CD4-positive, alpha-beta T cell (primary cell): ENCODE measurements at regions not wholly inside any gene's neighbourhood (a gene's known extent, or its start where the extent isn't known, plus 50 kb on each side); places are given as distances from the start of the nearest gene placed in this dataset.

ENCODE experiments used
- ATAC-seq: fragments of 200-7000 bp; cut with Tn5 transposase; one replicate; pipeline ENCODE4 v1.10.0; 2022; ENCODE audit warnings: mild to moderate bottlenecking; ENCODE audit not compliant: poor library complexity
- CTCF ChIA-PET: fragments of 350-600 bp; sonication (Branson Sonifier 250); formaldehyde crosslinking; loops from one replicate; lab custom pipeline; 2021; ENCODE audit warnings: antibody characterized with exemption, inconsistent platforms; lab: Charles Lee
- POLR2A ChIA-PET: fragments of 350-600 bp; sonication (Branson Sonifier 250); formaldehyde crosslinking; loops from one replicate; lab custom pipeline; 2021; ENCODE audit warnings: antibody characterized with exemption, inconsistent platforms; lab: Charles Lee
- DNase-seq, 14 experiments: peaks; one replicate each; pipeline ENCODE4 v3.0.0-alpha.2; 2013 to 2020; ENCODE audit warnings: mixed read lengths in 2 of 14
- H3K27ac ChIP-seq, 2 donors: one replicate each; pipeline versions ENCODE4 v1.5.1 to v1.7.0; 2013; ENCODE audit warnings: low read length in 2 of 2, low read depth in 1 of 2, mild to moderate bottlenecking in 1 of 2
- H3K27me3 ChIP-seq, 2 experiments: 1 replicate in 1 of 2; 2 replicates in 1 of 2; pipeline versions ENCODE4 v1.6.1 to v1.7.0; 2013; ENCODE audit warnings: low read length in 2 of 2, control low read depth in 1 of 2, mild to moderate bottlenecking in 1 of 2, moderate library complexity in 1 of 2; ENCODE audit not compliant: insufficient read depth in 2 of 2, control insufficient read depth in 1 of 2
- H3K36me3 ChIP-seq: one replicate; pipeline ENCODE4 v1.6.1; 2013; ENCODE audit warnings: low read length, control low read depth; ENCODE audit not compliant: insufficient read depth
- H3K4me1 ChIP-seq: one replicate; pipeline ENCODE4 v1.6.1; 2013; ENCODE audit warnings: low read length, control low read depth; ENCODE audit not compliant: insufficient read depth
- H3K4me3 ChIP-seq: one replicate; pipeline ENCODE4 v1.5.1; 2013; ENCODE audit warnings: mild to moderate bottlenecking, low read length, moderate library complexity
- H3K9me3 ChIP-seq, 2 experiments: 1 replicate in 1 of 2; 2 replicates in 1 of 2; pipeline versions ENCODE4 v1.6.1 to v1.7.0; 2013; ENCODE audit warnings: low read length in 2 of 2, mild to moderate bottlenecking in 2 of 2, control low read depth in 1 of 2, moderate library complexity in 1 of 2; ENCODE audit not compliant: control insufficient read depth in 1 of 2, insufficient read depth in 1 of 2
- H3K27ac Mint-ChIP-seq: one replicate; pipeline ENCODE4 v1.8.0; 2020; ENCODE audit warnings: mixed read lengths
- H3K27me3 Mint-ChIP-seq: one replicate; pipeline ENCODE4 v1.8.0; 2021; ENCODE audit warnings: mixed read lengths
- H3K36me3 Mint-ChIP-seq: one replicate; pipeline ENCODE4 v1.8.0; 2021; ENCODE audit warnings: low read depth, mixed read lengths
- H3K4me1 Mint-ChIP-seq: one replicate; pipeline ENCODE4 v1.8.0; 2021; ENCODE audit warnings: low read depth, mixed read lengths
- H3K4me3 Mint-ChIP-seq: one replicate; pipeline ENCODE4 v1.8.0; 2020; ENCODE audit warnings: mild to moderate bottlenecking, mixed read lengths
- H3K9me3 Mint-ChIP-seq: one replicate; pipeline ENCODE4 v1.8.0; 2020; ENCODE audit warnings: mixed read lengths
- intact Hi-C, 2 experiments: fragments of 100-400 bp; cut with DNase I in 1 of 2; cut with micrococcal nuclease in 1 of 2; formaldehyde crosslinking; loops; one replicate each; pipeline versions ENCODE4 v1.15.1 to v1.9.0; 2023 to 2025; cut with DNase I, micrococcal nuclease
- TF ChIP-seq, protein P1 (sequence below): fragments of 200-600 bp; IDR thresholded peaks from one replicate; pipeline ENCODE4 v1.8.0; 2022; ENCODE audit warnings: antibody characterized with exemption, mild to moderate bottlenecking

DNA sequence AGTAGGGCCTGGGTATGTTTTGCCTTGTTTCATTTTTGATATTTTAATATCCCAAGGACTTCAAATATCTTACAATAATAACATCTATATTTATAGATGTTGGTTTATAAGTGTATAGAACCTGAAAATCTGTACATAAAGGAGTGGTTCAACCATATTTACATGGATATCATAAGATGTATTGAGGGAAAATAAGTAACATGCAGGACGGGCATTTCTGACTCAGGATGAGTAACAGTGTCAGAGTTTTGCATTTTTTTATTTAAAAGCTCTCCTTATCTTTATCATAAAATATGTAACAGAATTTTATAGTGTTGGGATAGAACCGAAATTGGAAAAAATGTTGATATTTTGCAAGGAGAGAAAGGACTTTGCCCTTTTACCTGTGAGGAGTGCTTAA lies 1438.7 kb downstream of the REEP3 start:
- DNase-seq (no peak), ATAC-seq (no peak)
- ChIA-PET CTCF (no interaction called here), POLR2A (no interaction called here)
- Mint-ChIP-seq H3K9me3 (peaks cover 9% of the 10 kb centered on the region), H3K36me3 (no peaks in the 10 kb centered on the region), H3K27ac (no peak overlapping the region), H3K27me3 (no peaks in the 10 kb centered on the region), H3K4me1 (no peaks in the 10 kb centered on the region), H3K4me3 (no peak overlapping the region)
- H3K36me3 ChIP-seq = no peaks in the 10 kb centered on the region
- TF ChIP-seq, protein P1, sequence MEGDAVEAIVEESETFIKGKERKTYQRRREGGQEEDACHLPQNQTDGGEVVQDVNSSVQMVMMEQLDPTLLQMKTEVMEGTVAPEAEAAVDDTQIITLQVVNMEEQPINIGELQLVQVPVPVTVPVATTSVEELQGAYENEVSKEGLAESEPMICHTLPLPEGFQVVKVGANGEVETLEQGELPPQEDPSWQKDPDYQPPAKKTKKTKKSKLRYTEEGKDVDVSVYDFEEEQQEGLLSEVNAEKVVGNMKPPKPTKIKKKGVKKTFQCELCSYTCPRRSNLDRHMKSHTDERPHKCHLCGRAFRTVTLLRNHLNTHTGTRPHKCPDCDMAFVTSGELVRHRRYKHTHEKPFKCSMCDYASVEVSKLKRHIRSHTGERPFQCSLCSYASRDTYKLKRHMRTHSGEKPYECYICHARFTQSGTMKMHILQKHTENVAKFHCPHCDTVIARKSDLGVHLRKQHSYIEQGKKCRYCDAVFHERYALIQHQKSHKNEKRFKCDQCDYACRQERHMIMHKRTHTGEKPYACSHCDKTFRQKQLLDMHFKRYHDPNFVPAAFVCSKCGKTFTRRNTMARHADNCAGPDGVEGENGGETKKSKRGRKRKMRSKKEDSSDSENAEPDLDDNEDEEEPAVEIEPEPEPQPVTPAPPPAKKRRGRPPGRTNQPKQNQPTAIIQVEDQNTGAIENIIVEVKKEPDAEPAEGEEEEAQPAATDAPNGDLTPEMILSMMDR = no peak
- no peaks in the 10 kb centered on the region for H3K9me3 ChIP-seq
- H3K4me1 ChIP-seq = no peaks in the 10 kb centered on the region
- no peak overlapping the region for H3K27ac ChIP-seq
- H3K27me3 ChIP-seq = no peaks in the 10 kb centered on the region
- intact Hi-C loops = no loop called here
- H3K4me3 ChIP-seq = no peak overlapping the region

DNA sequence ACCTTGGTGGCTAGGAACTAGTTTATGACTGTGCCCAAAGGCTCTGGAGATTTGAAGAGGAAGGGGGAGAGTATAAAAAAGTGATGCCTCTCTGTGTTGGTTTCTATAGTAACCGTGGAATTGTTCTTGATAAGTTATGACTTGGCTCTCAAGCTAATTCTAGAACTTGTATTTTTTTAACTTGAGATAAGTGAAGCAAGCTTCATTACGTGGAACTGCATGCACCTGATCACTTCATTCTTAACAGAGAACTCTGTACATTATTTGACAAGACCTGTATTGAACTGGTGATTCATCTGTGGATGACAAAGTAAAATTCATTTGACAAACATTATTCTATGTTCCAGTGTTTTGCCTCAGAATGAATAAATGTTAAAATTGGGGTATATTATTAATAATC lies 1452.2 kb downstream of the REEP3 start:
- Histone ChIP-seq H3K4me3 (no peak overlapping the region), H3K27me3 (no peaks in the 10 kb centered on the region), H3K36me3 (no peaks in the 10 kb centered on the region), H3K27ac (no peak overlapping the region), H3K9me3 (no peaks in the 10 kb centered on the region), H3K4me1 (no peaks in the 10 kb centered on the region)
- TF ChIP-seq, protein P1 = no peak
- ATAC-seq (no peak), DNase-seq (no peak)
- Mint-ChIP-seq H3K4me3 (no peak overlapping the region), H3K4me1 (no peaks in the 10 kb centered on the region), H3K9me3 (no peaks in the 10 kb centered on the region), H3K36me3 (no peaks in the 10 kb centered on the region), H3K27me3 (no peaks in the 10 kb centered on the region), H3K27ac (no peak overlapping the region)
- intact Hi-C loops = no loop called here
- CTCF ChIA-PET = no interaction called here
- POLR2A ChIA-PET = no interaction called here

DNA sequence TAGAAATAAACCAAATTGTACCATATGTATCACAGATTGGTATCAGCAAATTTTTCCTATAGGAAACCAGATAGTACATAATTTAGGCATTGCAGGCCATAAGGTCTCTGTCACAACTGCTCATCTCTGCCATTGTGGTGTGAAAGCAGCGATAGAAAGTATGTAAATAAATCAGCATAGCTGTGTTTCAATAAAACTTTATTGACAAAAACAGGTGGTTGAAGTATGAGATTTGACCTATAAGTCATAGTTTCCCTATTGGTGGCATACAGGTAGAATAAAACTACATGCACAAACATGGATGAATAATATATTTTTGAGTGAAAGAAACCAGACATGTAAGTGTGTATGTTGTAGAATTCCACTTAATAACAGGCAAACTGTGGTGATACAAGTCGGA lies 1454.9 kb downstream of the REEP3 start:
- no peaks in the 10 kb centered on the region for H3K27me3 ChIP-seq
- DNase-seq = no peak
- H3K4me3 ChIP-seq = no peak overlapping the region
- no peaks in the 10 kb centered on the region for H3K27me3 Mint-ChIP-seq
- H3K27ac Mint-ChIP-seq = no peak overlapping the region
- ATAC-seq = no peak
- POLR2A ChIA-PET = no interaction called here
- no peaks in the 10 kb centered on the region for H3K4me1 Mint-ChIP-seq
- CTCF ChIA-PET = no interaction called here
- H3K9me3 ChIP-seq = no peaks in the 10 kb centered on the region
- TF ChIP-seq, protein P1 = no peak
- intact Hi-C loops = no loop called here
- no peak overlapping the region for H3K27ac ChIP-seq
- H3K4me1 ChIP-seq = no peaks in the 10 kb centered on the region
- H3K36me3 Mint-ChIP-seq = no peaks in the 10 kb centered on the region
- H3K9me3 Mint-ChIP-seq = peaks cover 2% of the 10 kb centered on the region
- no peaks in the 10 kb centered on the region for H3K36me3 ChIP-seq
- no peak overlapping the region for H3K4me3 Mint-ChIP-seq
